Testis (tissue), 2 donors: ENCODE measurements at regions not wholly inside any gene's neighbourhood (a gene's known extent, or its start where the extent isn't known, plus 50 kb on each side); places are given as distances from the start of the nearest gene placed in this dataset.

Source experiments
- CTCF ChIP-seq, 3 experiments: fragments of 450-650 bp in 2 of 3; fragments of 200-600 bp in 1 of 3; sonication (generic) in 1 of 3; IDR thresholded peaks; one replicate each; pipeline ENCODE4 v1.5.1; 2016 to 2019; ENCODE audit warnings: antibody characterized with exemption in 3 of 3, mild to moderate bottlenecking in 2 of 3, moderate library complexity in 1 of 3
- POLR2A ChIP-seq: fragments of 450-650 bp; IDR thresholded peaks from one replicate; pipeline ENCODE4 v1.6.1; 2017; ENCODE audit warnings: antibody characterized with exemption, mild to moderate bottlenecking, moderate library complexity

- TF ChIP-seq CTCF (IDR thresholded peaks at IDR 0.05) (no peak), POLR2A (no peak)
Observed at GRCh38 chr2:193154076-193154475, 959.3 kb upstream of the TMEFF2 start.
